Cardiac muscle cell (in vitro differentiated cells and primary cell): ENCODE measurements at regions not wholly inside any gene's neighbourhood (a gene's known extent, or its start where the extent isn't known, plus 50 kb on each side); places are given as distances from the start of the nearest gene placed in this dataset.

Experiments
- DNase-seq, 2 donors: peaks; one replicate each; pipeline versions ENCODE4 v3.0.0 to v3.0.0-alpha.2; 2010 to 2017; ENCODE audit warnings: low read depth in 1 of 2, low spot score in 1 of 2
- H3K27ac ChIP-seq: fragments of 200-600 bp; sonication (generic); 2 replicates; pipeline ENCODE4 v1.5.1; 2016
- H3K27me3 ChIP-seq: fragments of 200-600 bp; sonication (generic); 2 replicates; pipeline ENCODE4 v1.6.0; 2016; ENCODE audit warnings: control low read depth
- H3K36me3 ChIP-seq: fragments of 200-600 bp; sonication (generic); 2 replicates; pipeline ENCODE4 v1.5.1; 2016; ENCODE audit warnings: control low read depth
- H3K4me1 ChIP-seq: fragments of 200-600 bp; sonication (generic); 2 replicates; pipeline ENCODE4 v1.8.1; 2017; ENCODE audit warnings: low read depth, mild to moderate bottlenecking, mixed run types
- H3K4me3 ChIP-seq: fragments of 200-600 bp; sonication (generic); 2 replicates; pipeline ENCODE4 v1.5.1; 2016; ENCODE audit warnings: mild to moderate bottlenecking
- H3K9me3 ChIP-seq: fragments of 200-600 bp; sonication (generic); 2 replicates; pipeline ENCODE4 v1.5.1; 2017; ENCODE audit warnings: low read depth, mild to moderate bottlenecking, control low read depth
- CTCF ChIP-seq: IDR thresholded peaks from 2 replicates; pipeline ENCODE4 v1.5.1; 2012; ENCODE audit warnings: low read depth, mild to moderate bottlenecking, low read length

GRCh38 chr9:84140535-84141101 lies 160.0 kb downstream of the RMI1 start:
- H3K27me3 ChIP-seq = peaks cover 59% of the 10 kb centered on the region
- no peak for TF ChIP-seq CTCF

GRCh38 chr9:84141741-84142370 lies 161.3 kb downstream of the RMI1 start:
- DNase-seq = no peak
- H3K27me3 ChIP-seq = peaks cover 59% of the 10 kb centered on the region

More at GRCh38 chr9:84140535-84141101, 160.0 kb downstream of the RMI1 start:
- DNase-seq = peak; percentile 38 to 40
- H3K4me3 ChIP-seq = peak overlapping the region; percentile 23
- H3K27ac ChIP-seq = no peak overlapping the region
- H3K4me1 ChIP-seq = no peaks in the 10 kb centered on the region
- H3K9me3 ChIP-seq = no peaks in the 10 kb centered on the region
- no peaks in the 10 kb centered on the region for H3K36me3 ChIP-seq

GRCh38 chr9:84145031-84145430 lies 164.4 kb downstream of the RMI1 start:
- Histone ChIP-seq H3K4me3 (no peak overlapping the region), H3K4me1 (peaks cover 14% of the 10 kb centered on the region), H3K27me3 (peaks cover 33% of the 10 kb centered on the region), H3K9me3 (no peaks in the 10 kb centered on the region), H3K36me3 (no peaks in the 10 kb centered on the region), H3K27ac (no peak overlapping the region)
- DNase-seq = no peak
- no peak for TF ChIP-seq CTCF

More at GRCh38 chr9:84141741-84142370, 161.3 kb downstream of the RMI1 start:
- no peak overlapping the region for H3K4me3 ChIP-seq
- H3K27ac ChIP-seq = no peak overlapping the region
- no peak for TF ChIP-seq CTCF
- peaks cover 6% of the 10 kb centered on the region for H3K4me1 ChIP-seq
- H3K9me3 ChIP-seq = no peaks in the 10 kb centered on the region
- H3K36me3 ChIP-seq = no peaks in the 10 kb centered on the region

DNA sequence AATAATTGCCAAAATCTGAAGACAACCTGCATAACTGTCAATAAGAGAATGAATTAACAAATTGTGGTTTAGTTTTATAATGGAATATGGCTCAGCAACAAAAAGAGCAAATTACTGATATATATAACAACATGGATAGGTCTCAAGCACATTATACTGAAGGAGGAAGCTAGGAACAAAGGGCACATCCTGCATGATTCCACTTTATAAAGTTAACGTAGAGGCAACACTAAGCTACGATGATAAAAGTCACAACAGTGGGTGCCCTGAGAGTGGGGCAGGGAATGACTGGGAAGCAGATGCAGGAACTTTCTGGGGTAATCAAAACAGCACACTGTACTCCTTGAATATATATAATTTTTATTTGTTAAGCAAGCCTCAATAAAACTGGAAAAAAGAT lies 165.2 kb downstream of the RMI1 start:
- no peak for TF ChIP-seq CTCF
- peaks cover 14% of the 10 kb centered on the region for H3K4me1 ChIP-seq
- no peaks in the 10 kb centered on the region for H3K36me3 ChIP-seq
- no peaks in the 10 kb centered on the region for H3K9me3 ChIP-seq
- H3K27me3 ChIP-seq = peaks cover 26% of the 10 kb centered on the region
- H3K4me3 ChIP-seq = no peak overlapping the region
- no peak for DNase-seq
- no peak overlapping the region for H3K27ac ChIP-seq

DNA sequence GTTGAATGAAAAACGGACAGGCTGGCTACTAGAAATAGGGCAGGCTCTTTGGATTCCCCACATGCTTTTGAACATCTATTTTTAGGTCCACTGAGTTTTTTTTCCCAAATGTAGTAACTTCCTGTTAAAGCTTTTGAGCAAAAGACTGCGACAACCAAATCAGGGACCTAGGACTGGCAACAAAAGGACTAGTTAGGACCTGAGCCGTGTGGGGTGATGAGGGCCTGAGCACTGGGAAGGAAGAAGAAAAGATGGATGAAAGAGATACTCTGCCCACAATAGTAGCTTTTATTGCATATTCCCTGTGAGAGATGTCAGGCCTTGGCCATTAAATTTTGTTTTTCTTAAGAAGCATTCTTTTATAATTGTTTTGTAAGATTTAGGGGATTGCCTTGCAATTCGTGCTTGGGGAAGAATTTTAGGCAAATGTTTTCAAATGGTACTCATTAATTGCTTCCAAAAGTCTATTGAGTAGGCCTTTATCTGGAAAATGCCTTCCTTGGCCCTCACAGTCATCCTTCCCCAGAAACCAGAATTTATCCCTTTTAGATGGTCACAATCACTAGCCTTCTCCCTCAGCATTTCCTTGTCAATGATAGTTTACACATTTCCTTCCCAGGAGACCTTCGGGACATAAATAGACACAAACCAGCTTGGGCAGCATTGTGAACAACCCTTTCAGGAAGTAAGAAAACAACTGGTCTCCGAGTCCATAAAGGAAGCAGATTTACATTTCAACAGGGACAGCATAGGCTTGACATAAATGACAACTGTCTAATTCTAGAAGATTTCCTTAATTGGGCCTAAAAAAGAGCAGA lies 166.5 kb downstream of the RMI1 start:
- Histone ChIP-seq H3K27ac (peak overlapping the region; percentile 45), H3K4me3 (no peak overlapping the region), H3K4me1 (peaks cover 14% of the 10 kb centered on the region), H3K27me3 (peaks cover 13% of the 10 kb centered on the region), H3K36me3 (no peaks in the 10 kb centered on the region), H3K9me3 (no peaks in the 10 kb centered on the region)
- TF ChIP-seq CTCF = no peak
- no peak for DNase-seq
